HG03064 (cell line): ENCODE measurements at regions not wholly inside any gene's neighbourhood (a gene's known extent, or its start where the extent isn't known, plus 50 kb on each side); places are given as distances from the start of the nearest gene placed in this dataset.

Source experiments
- ATAC-seq: cut with Tn5 transposase; IDR thresholded peaks from one replicate; pipeline ENCODE4 v1.9.1; 2021; ENCODE audit warnings: low read depth; ENCODE audit not compliant: unreplicated experiment

DNA sequence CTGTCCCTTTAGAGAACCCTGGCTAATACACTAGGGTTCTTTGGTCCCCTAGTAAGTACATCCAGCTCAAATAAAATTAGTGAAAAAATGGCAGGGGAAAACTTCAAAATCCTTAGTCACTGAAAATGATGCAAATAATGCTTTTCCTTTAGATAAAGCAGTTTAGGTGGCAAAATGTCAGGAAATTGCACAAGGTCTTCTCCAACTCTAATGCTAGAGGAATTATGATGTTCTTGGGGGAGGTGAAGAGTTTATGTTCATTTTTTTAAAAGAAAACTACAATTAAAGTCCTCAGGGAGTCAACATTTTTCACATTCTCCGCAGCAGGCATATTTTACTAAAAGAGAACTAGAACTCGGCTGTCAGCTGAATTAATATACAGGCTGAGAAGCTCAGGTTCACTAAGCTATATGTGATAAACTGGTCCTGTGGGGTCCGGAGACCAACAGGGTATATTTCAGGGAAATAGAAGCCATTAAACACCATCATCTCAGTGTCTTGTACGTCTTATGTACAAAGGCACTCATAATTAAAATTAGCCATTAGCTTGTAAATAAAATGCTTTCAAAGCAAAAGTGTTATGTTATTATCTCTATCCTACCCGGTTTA lies 1164.7 kb upstream of the AUTS2 start:
- ATAC-seq: no peak

- no peak for ATAC-seq
Measured at GRCh38 chr7:68434857-68435256, 1163.4 kb upstream of the AUTS2 start.

DNA sequence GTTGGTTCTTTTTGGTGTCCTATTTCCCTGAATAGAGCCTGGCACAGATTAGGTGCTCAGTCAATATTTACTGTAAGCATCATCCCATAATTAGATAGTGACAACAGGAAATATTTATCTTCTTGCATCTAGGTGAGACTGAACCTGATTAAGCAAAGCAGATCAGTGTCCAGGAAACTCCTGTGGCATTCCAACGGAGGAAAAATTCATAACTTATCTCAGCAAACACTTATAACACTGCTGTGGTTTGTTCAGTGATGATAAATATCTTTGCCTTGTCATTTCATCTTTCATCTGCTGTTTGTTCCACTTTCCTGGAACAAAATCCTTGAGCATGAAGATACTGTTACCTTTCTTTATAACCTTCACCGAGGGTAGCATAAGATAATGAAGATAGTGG lies 1160.3 kb upstream of the AUTS2 start:
- no peak for ATAC-seq

GRCh38 chr7:68438811-68439210 lies 1159.5 kb upstream of the AUTS2 start:
- ATAC-seq: no peak

DNA sequence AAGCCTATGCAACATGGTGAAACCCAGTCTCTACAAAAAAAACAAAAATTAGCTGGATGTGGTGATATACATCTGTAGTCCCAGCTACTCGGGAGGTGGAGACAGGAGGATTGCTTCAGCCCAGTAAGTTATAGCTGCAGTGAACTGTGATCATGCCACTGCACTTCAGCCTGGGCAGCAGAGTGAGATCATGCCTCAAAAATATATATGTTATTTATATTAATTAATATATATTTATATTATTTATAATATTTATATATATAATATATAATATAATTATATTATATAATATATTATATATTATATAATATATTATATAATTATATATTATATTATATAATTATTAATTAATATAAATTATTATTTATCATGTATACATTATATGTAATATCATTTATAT lies 1158.4 kb upstream of the AUTS2 start:
- no peak for ATAC-seq

GRCh38 chr7:68440866-68441265 lies 1157.4 kb upstream of the AUTS2 start:
- ATAC-seq: no peak

DNA sequence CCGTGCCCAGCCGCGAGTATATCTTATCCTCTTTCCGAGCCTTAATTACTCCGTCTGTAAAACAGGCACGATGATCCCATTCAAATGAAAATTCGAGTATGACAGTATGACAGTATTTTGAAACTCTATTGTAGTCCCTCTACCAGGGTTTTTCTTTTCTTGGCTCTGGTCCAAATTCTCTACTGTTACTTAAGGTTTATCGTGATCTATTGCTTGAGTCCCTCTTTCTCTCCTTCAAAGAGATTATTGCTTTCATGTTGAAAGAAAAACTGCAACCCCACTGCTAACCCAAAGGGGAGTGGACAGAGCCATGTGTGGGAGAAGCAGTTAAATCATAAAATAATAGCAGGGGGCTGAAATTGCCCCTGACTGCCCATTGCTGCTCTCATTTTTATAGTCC lies 1156.6 kb upstream of the AUTS2 start:
- no peak for ATAC-seq

DNA sequence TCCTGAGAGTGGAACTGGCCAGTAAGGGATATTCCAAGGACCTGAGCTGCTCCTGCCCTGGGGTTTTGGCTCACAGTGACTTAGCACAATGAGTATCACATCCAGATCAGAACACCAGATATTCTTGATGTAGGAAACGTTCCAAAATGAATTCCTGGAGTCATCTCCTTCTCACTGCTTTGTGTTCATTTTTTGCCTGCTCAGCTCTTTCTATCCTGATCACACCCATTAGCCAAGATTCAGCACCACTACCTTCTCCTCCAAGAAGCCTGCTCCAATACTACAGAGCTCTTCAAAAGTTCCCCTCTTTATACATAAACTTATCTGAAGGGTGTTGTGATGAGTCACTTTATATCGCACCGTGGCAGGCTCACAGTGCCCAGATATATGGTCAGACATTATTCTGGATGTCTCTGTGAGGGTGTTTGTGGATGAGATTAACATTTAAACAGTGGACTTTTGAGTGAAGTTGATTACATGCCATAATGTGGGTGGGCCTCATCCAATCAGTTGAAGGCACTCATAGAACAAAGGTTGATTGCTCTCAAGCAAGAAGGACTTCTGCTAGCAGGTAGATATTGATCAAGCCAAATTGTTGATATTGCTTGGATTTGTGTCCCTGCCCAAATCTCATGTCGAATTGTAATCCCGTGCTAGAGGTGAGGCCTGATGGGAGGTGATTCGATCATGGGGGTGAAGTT lies 1155.2 kb upstream of the AUTS2 start:
- no peak for ATAC-seq

GRCh38 chr7:68444042-68444441 lies 1154.2 kb upstream of the AUTS2 start:
- no peak for ATAC-seq

DNA sequence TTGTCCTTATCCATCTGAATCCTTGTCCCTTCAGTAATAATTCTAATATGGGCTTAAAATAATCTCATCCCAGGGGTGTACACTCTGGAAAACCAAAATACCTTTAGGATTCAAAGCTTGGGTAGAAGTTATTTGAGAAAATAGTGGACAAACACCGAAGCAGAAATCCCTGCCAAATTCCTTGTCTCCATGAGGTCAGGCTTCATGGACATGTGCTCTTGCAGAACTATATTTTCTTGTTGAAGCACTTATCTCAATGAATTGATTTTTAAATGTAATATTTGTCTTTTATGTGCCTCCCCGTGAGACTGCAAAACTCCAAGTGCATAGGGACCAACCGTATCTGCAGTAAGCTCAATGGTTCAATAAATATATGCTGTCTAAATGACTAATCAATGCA lies 1153.3 kb upstream of the AUTS2 start:
- no peak for ATAC-seq

GRCh38 chr7:68446183-68446582 lies 1152.1 kb upstream of the AUTS2 start:
- no peak for ATAC-seq

DNA sequence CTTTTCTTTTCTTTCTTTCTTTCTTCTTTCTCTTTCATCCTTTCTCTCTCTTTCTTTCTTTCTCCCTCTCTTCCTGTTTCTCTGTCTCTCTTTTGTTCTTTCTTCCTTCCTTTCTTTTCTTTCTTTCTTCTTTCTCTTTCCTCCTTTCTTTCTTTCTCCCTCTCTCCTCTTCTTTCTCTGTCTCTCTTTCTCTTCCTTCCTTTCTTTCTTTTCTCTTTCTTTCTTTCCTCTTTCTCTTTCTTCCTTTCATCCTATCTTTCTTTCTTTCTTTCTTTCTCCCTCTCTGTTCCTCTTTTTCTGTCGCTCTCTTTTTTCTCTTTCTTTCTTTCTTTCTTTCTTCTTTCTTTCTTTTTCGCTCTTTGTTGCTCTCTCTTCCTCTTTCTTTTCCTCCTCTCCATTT lies 1149.2 kb upstream of the AUTS2 start:
- no peak for ATAC-seq

DNA sequence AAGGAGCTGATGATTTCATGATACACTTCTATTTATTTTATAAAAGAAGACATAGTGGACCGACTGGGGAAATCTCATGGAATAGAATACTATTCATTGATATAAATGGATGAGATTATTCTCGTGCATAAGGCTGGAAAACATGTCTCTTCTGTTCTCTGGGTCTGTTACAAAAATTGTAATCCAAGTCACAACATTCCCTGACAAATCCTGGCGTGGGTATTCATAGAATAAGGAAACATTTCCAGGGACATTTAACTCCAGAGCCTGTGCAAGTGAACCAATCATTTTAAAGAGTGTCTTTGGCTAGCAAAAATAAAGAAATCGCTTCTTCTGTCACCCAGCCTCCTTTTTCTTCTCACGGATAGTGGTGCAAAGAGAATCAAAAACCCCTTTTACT lies 1148.5 kb upstream of the AUTS2 start:
- no peak for ATAC-seq

- no peak for ATAC-seq
Measured at GRCh38 chr7:68454931-68455330, 1143.3 kb upstream of the AUTS2 start.

- no peak for ATAC-seq
Measured at GRCh38 chr7:68456469-68456868, 1141.8 kb upstream of the AUTS2 start.

GRCh38 chr7:68457481-68457880 lies 1140.8 kb upstream of the AUTS2 start:
- no peak for ATAC-seq

DNA sequence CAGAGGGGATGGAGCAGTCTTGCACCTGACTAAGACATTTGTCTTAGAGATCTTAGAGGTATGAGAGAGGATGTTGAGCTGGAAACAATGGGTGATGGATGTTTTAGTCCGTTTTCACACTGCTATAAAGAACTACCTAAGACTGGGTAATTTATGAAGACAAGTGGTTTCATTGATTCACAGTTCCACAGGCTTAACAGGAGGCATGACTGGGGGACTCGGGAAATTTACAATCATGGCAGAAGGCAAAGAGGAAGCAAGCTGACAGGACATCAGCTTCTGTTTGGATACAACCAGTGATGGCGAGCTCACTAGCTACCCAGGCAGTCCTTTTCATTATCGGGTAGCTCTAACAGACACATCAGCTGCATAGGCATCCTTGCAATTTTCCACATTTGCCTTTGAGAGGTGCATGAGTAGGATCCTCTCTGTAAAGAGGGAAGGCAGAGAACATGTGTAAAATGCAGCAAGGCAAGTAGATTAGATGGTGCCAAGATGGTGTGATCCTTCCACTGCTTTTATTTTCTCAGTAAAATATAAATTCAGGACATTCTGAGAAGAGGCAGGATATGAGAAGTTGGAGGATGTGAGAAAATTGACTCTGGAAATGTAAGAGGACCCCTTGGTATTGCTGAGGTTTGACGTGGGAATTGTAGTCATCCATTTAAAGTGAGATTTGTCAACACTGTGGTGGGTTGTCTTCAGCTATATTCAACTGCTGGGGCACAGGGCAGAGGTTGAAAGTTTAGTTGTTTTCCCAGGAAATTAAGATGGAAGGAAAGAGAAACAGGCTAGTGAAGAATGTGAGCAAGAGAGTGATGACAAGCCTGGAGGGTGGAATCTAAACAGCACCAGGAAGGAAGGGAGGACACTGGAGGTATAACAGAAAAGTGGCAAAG lies 1140.0 kb upstream of the AUTS2 start:
- no peak for ATAC-seq

GRCh38 chr7:68461430-68461829 lies 1136.8 kb upstream of the AUTS2 start:
- ATAC-seq: no peak

- no peak for ATAC-seq
Measured at GRCh38 chr7:68470836-68471435, 1127.3 kb upstream of the AUTS2 start.

DNA sequence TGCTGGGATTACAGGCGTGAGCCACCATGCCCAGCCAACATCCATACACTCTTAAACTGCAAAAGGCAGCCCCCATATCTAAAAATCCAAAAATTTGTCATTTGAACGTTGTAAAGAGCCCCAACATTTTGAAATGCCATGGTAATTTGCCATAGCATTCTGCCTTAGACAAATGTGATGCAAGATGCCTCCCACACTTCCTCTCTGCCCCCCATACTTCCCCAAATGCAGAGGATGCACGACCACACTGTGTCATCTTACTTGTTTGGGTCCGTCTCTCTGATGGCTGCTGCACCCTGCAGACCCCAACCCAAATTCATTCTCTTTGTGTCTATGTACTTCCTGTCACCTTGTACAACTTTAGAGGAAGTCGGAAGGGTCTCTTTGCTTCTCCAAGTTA lies 1125.6 kb upstream of the AUTS2 start:
- no peak for ATAC-seq

DNA sequence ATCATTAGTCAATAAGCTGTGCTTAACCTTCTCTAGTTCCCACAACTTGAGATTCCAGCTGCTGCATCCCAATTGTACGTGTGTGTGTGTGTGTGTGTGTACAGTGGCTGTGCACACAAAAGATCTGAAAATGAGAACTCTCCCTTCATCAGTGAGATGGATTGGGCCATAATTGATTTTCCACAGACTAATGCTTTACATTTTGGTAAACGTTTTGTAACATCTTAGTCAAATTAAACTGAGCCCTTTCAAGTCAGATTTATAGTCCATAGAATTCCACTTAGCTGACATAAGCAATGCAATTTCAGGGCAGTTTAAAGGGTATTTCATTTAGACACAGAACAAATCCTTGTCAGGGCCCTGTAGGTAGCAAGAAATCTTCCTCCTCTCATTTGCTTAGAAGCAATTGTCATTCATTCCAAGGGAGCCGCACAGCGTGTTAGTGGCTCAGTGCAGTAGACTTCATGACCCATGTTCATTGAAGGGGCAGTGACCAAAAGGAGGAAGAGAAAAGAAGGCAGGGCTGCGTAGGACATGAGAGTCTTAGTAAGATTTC lies 1123.5 kb upstream of the AUTS2 start:
- no peak for ATAC-seq
